Limb (tissue), 2 donors: ENCODE measurements at regions not wholly inside any gene's neighbourhood (a gene's known extent, or its start where the extent isn't known, plus 50 kb on each side); places are given as distances from the start of the nearest gene placed in this dataset.

Experiments used
- DNase-seq, 2 donors: peaks; one replicate each; pipeline ENCODE4 v3.0.0-alpha.2; 2016; ENCODE audit errors: extremely low spot score in 2 of 2

GRCh38 chr14:94717808-94718207 lies 52.1 kb downstream of the GSC start:
- DNase-seq: no peak

- DNase-seq: no peak
These were observed 52.9 kb downstream of the GSC start for GRCh38 chr14:94716976-94717375.

GRCh38 chr14:94713115-94713514 lies 56.8 kb downstream of the GSC start:
- no peak for DNase-seq

DNA sequence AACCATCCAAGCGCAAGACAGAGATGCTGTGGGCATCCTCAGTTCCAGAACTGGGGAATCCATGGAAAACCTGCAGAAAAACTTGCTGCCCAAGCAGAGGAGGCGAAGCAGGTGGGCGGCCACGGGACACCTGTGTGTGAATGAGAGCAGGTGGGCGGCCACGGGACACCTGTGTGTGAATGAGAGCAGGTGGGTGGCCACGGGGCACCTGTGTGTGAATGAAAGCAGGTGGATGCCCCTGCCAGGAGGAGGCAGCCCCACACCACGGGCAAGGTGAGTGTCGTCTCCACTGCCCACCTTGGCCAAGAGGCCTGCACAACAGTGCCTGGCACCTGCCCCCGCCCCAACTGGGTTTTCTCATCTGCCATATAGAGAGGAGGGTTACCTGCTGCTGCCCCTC lies 59.2 kb downstream of the GSC start:
- no peak for DNase-seq

DNA sequence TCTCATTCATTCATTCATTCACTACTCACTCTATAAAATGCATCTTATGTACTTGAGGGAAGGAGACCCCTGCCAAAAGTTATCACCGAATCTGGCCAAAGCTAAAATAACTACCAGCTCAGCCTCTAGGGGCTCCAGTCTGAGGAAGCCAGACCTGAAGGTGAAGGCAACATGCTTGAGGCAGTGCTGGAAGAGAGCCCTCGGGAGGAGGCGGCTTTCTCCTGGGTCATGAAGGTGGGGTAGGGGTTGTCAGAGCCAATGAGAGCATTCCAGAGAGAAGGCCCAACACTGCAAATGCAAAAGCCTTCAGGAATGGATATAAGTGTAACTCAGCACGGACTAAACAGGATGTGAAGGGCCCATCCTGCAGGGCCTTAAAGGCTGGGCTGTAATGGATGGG lies 62.4 kb downstream of the GSC start:
- no peak for DNase-seq

DNA sequence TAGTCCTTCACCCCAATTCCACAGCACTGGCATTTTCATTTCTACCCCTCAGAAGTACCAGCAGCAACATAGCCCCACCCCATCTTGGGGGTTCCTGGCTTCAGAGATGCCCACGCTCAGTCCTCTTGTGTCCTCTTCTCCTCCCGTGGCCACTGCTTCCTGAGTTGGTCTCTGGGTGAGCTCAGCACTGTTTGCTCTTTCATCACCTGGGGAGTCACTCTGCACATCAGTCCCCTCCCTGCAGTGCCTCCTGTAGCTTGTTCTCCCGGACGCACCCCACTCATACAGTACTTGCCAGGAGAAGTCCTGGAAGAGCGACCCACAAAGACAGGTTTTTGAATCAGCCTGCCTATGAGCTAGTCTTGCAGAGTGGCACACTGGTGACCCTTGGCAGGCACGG lies 63.8 kb downstream of the GSC start:
- DNase-seq: no peak

DNA sequence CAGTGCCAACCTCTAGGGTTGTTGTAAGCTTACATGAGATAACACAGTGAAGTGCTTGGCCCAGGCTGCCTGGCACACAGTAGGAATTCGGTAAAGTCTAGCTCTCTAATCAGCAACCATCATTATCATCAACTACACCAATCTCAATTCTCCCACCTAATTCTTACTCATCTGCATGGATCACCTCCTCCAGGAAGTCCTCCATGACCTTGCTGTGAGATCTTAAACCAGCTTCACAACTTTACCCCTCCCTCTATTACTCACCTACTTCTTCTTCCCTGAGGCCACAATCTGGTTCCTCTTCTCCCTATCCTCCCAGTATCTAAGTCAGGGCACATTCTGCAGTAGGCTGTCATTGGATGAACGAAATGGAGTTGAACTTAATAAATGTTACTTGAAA lies 67.3 kb downstream of the GSC start:
- DNase-seq: no peak

- DNase-seq: no peak
These were observed 68.0 kb downstream of the GSC start for GRCh38 chr14:94701861-94702370.

- no peak for DNase-seq
These were observed 69.6 kb downstream of the GSC start for GRCh38 chr14:94700336-94700735.

- no peak for DNase-seq
These were observed 70.1 kb downstream of the GSC start for GRCh38 chr14:94699831-94700230.

GRCh38 chr14:94697773-94698556 lies 71.9 kb downstream of the GSC start:
- no peak for DNase-seq

DNA sequence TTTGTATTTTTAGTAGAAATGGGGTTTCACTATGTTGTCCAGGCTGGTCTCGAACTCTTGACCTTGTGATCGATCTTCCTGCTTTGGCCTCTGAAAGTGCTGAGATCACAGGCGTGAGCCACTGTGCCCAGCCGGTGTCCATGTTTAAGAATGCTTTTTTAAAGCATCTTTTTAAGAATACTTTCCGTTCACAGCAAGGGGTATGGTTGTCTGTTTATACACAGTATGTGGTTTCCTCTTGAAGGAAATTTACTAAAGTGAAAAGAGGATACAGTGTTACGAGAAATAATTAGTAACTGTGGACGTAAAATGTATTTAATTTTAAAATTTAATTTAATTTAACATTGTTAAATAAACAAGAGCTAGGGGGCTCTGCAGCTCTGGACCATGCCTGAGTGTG lies 73.4 kb downstream of the GSC start:
- no peak for DNase-seq

DNA sequence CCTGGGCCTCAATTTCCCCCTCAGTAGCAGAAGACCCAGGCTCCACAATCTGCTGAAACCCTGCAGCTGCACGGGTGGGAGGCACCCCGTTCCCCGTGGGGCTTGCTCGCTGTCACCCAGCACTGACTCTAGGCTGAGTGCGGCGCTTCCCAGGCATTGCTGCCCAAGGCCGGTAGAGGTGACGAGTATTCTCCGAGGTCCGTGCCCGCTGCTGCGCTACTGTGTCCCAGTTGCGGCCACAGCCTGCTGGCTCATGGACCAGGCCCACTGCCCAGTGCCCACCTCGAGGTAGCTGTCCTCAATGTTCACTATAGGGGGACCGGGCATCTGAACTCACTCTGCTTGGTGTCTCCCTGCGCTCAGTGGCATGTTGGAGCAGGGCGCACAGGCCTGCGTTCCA lies 74.7 kb downstream of the GSC start:
- no peak for DNase-seq

- no peak for DNase-seq
These were observed 78.3 kb downstream of the GSC start for GRCh38 chr14:94691660-94692034.

GRCh38 chr14:94690896-94691659 lies 78.8 kb downstream of the GSC start:
- no peak for DNase-seq

GRCh38 chr14:94690486-94690885 lies 78.3 kb downstream of the SERPINA3 start:
- no peak for DNase-seq

DNA sequence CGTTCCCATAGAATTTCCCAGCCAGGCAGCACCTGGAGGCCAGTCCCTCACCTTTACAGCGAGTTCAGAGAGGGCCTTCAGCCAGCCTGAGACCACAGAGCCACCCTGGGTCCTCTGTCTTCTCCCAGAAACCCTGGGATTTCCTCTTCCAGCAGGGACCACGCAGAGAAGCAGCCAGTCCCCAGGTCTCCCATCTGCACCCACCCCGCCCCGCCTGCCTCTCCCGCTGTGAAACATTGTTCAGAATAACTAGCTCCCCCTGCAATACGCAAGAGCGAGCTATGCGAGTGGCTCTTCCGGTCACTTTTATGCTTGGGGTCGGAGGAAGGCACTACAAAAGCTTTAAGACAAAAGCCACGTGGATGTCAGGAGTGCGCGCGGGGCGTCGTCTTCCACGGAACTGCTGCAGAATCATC lies 77.8 kb downstream of the SERPINA3 start:
- DNase-seq: peak in 1 of 2 donors; percentile 36

GRCh38 chr14:94689218-94689984 lies 77.2 kb downstream of the SERPINA3 start:
- peak; percentile 50 to 92 for DNase-seq

GRCh38 chr14:94686511-94687160 lies 74.4 kb downstream of the SERPINA3 start:
- peak in 1 of 2 donors; percentile 17 for DNase-seq

GRCh38 chr14:94685681-94686485 lies 73.7 kb downstream of the SERPINA3 start:
- DNase-seq: peak in 1 of 2 donors; percentile 18

DNA sequence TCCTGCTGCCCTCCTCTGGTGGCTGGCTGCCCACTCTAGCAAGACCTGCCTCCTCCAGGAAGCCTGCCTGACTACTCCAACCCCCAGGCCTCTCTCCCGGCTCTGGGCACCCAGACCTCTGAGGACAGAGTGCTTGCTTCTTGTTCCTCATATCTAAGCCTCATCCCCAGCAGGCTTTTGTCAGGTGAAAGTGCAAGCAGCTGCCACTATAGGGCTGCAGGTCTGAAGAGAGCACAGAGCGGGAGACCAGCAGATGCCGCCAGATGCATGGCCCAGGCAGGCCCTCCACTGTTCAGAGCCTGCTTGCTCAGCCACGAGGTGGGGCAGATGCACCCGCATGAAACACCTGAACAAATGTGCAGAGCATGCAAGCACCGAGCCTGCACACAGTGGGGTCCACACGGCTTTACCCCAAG lies 73.0 kb downstream of the SERPINA3 start:
- no peak for DNase-seq
